K562 (cell line): ENCODE measurements at regions not wholly inside any gene's neighbourhood (a gene's known extent, or its start where the extent isn't known, plus 50 kb on each side); places are given as distances from the start of the nearest gene placed in this dataset.
"Not testable (repeated sequence)": the region's sequence is repeated elsewhere in the genome, so short reads cannot be mapped to it uniquely, and the experiment has no call there.

Experiments used
- ATAC-seq: fragments of 200-7000 bp; cut with Tn5 transposase; 3 replicates; pipeline ENCODE4 v1.9.1; 2020; ENCODE audit warnings: moderate library complexity
- BruUV-seq: library from RNA; stranded (reverse); fragments of 400-500 nt; replicated peaks from 2 replicates; lab custom pipeline; 2021; lab: Mats Ljungman, UMichigan
- CTCF ChIA-PET: fragments of 300-600 bp; formaldehyde crosslinking; extraction: SDS; loops from one replicate; lab custom pipeline; 2021; ENCODE audit warnings: low intra/inter-chr PET ratio; lab: Yijun Ruan, JAX
- POLR2A ChIA-PET: fragments of 300-600, 350-650 bp; sonication (Branson Sonifier 250); formaldehyde crosslinking; extraction: SDS; loops from one replicate; lab custom pipeline; 2021; ENCODE audit warnings: antibody characterized with exemption, inconsistent platforms; lab: Yijun Ruan, JAX
- DNase-seq, 4 experiments: peaks; one replicate each; pipeline versions ENCODE4 v3.0.0 to v3.0.0-alpha.2; 2011 to 2018; ENCODE audit warnings: low spot score in 3 of 4, mixed read lengths in 3 of 4; ENCODE audit errors: extremely low read depth in 1 of 4
- FAIRE-seq: peaks from 2 replicates; lab custom pipeline; 2011; peaks lifted over from hg19 to GRCh38; lab: Jason Lieb, UNC
- H2AFZ ChIP-seq: 2 replicates; pipeline ENCODE4 v1.6.0; 2011; ENCODE audit warnings: low read depth, low read length, control low read depth, inconsistent platforms
- H3K27ac ChIP-seq: fragments of 200-600 bp; 3 replicates; pipeline ENCODE4 v1.8.0; 2011; ENCODE audit warnings: low read depth, mild to moderate bottlenecking, control low read depth, inconsistent platforms, low read length, moderate library complexity, mixed read lengths; ENCODE audit errors: extremely low read depth
- H3K27me3 ChIP-seq, 2 experiments: fragments of 300-600 bp in 1 of 2; 2 replicates in 1 of 2; 3 replicates in 1 of 2; pipeline versions ENCODE4 v1.6.0 to v1.8.0; 2011; ENCODE audit warnings: inconsistent platforms in 2 of 2, low read length in 2 of 2, mild to moderate bottlenecking in 1 of 2, mixed read lengths in 1 of 2, moderate library complexity in 1 of 2; ENCODE audit not compliant: control insufficient read depth in 2 of 2, insufficient read depth in 2 of 2
- H3K36me3 ChIP-seq: fragments of 300-600 bp; 3 replicates; pipeline ENCODE4 v1.8.0; 2011; ENCODE audit warnings: mild to moderate bottlenecking, low read length, inconsistent platforms; ENCODE audit not compliant: control insufficient read depth, insufficient read depth
- H3K4me1 ChIP-seq, 2 experiments: fragments of 200-600 bp in 1 of 2; replicated peaks in 1 of 2; 2 replicates in 1 of 2; 3 replicates in 1 of 2; pipeline versions ENCODE4 v1.5.1 to v1.8.0; 2011; ENCODE audit warnings: inconsistent platforms in 2 of 2, low read length in 2 of 2, mild to moderate bottlenecking in 1 of 2, mixed read lengths in 1 of 2, moderate library complexity in 1 of 2; ENCODE audit not compliant: control insufficient read depth in 2 of 2, insufficient read depth in 2 of 2
- H3K4me2 ChIP-seq: 2 replicates; pipeline ENCODE4 v1.6.1; 2011; ENCODE audit warnings: low read length, control low read depth, inconsistent platforms, mixed read lengths; ENCODE audit not compliant: insufficient read depth
- H3K4me3 ChIP-seq: fragments of 200-600 bp; sonication (generic), shearing (Covaris generic); 2 replicates; pipeline ENCODE4 v1.5.1; 2016; ENCODE audit warnings: control low read depth, inconsistent platforms
- H3K79me2 ChIP-seq: fragments of 200-600 bp; 3 replicates; pipeline ENCODE4 v1.8.0; 2011; ENCODE audit warnings: low read length, inconsistent platforms; ENCODE audit not compliant: control insufficient read depth, insufficient read depth
- H3K9ac ChIP-seq, 2 experiments: 2 replicates each; pipeline versions ENCODE4 v1.6.0 to v1.6.1; 2011; ENCODE audit warnings: low read depth in 2 of 2, low read length in 2 of 2, control low read depth in 1 of 2, inconsistent platforms in 1 of 2, mild to moderate bottlenecking in 1 of 2, mixed read lengths in 1 of 2; ENCODE audit not compliant: insufficient read depth in 1 of 2
- H3K9me1 ChIP-seq: one replicate; pipeline ENCODE4 v1.6.0; 2011; ENCODE audit warnings: inconsistent platforms, mild to moderate bottlenecking, low read length, moderate library complexity; ENCODE audit not compliant: control insufficient read depth, insufficient read depth
- H3K9me3 ChIP-seq: replicated peaks from 2 replicates; pipeline ENCODE4 v1.5.1; 2011; ENCODE audit warnings: low read depth, low read length, inconsistent platforms; ENCODE audit not compliant: control insufficient read depth, insufficient read depth
- H4K20me1 ChIP-seq: replicated peaks from 2 replicates; pipeline ENCODE4 v1.6.1; 2011; ENCODE audit warnings: low read length, inconsistent platforms, mixed read lengths; ENCODE audit not compliant: control insufficient read depth, insufficient read depth
- MAFF ChIP-seq: IDR thresholded peaks from 2 replicates; pipeline ENCODE4 v1.6.1; 2012; ENCODE audit warnings: low read length, improper control_type of control experiment
- MAFG ChIP-seq: fragments of 450-650 bp; conservative IDR thresholded peaks from 2 replicates; pipeline ENCODE4 v1.6.1; 2016; ENCODE audit warnings: missing genetic modification characterization, missing compliant biosample characterization
- MAFK ChIP-seq: IDR thresholded peaks from 2 replicates; pipeline ENCODE4 v1.6.1; 2011; ENCODE audit warnings: low read length, improper control_type of control experiment
- SIRT6 ChIP-seq: IDR thresholded peaks from one replicate; pipeline ENCODE4 v1.6.1; 2012; ENCODE audit warnings: low read depth, mild to moderate bottlenecking, control low read depth, inconsistent platforms, low read length, moderate library complexity
- ZNF316 ChIP-seq: fragments of 450-650 bp; IDR thresholded peaks from 2 replicates; pipeline ENCODE4 v1.6.1; 2016
- ZNF561 ChIP-seq: fragments of 450-650 bp; formaldehyde crosslinking; conservative IDR thresholded peaks from 2 replicates; pipeline ENCODE4 v1.4.0; 2020; ENCODE audit warnings: mild to moderate bottlenecking, moderate library complexity
- ZNF589 ChIP-seq: fragments of 200-800 bp; sonication (Bioruptor generic); IDR thresholded peaks from 2 replicates; pipeline ENCODE4 v1.6.1; 2016; ENCODE audit warnings: low read depth, missing genetic modification characterization, missing compliant biosample characterization
- WGBS: fragments of 100-300 bp; shearing (Covaris generic); methylation state at CpG from one replicate; pipeline ENCODE4 v1.1.6; 2016; ENCODE audit warnings: low coverage, mixed read lengths; ENCODE audit not compliant: insufficient coverage; ENCODE audit errors: missing lambda C conversion rate; 5-methylcytosine and 5-hydroxymethylcytosine counted together
- in situ Hi-C: fragments of 300-500 bp; cut with MboI; formaldehyde crosslinking; loops from 4 replicates; pipeline ENCODE4 v1.15.0; 2018; ENCODE audit warnings: inconsistent platforms, mixed read lengths
- intact Hi-C: fragments of 100-400 bp; cut with micrococcal nuclease; formaldehyde crosslinking; loops from 2 replicates; pipeline ENCODE4 v1.14.2; 2022

- no peak for TF ChIP-seq SIRT6
- TF ChIP-seq ZNF561 (CRISPR knock-in tag): no peak
- TF ChIP-seq ZNF589 (CRISPR knock-in tag): no peak
These were observed 426.7 kb upstream of the FRG2C start (continued) for GRCh38 chr3:75237477-75237876.

- H3K36me3 ChIP-seq, H3K9me1 ChIP-seq, H3K9me3 ChIP-seq, intact Hi-C loops, in situ Hi-C loops, BruUV-seq, H3K27ac ChIP-seq, H3K9ac ChIP-seq, H3K4me2 ChIP-seq, H3K4me1 ChIP-seq, POLR2A ChIA-PET, H4K20me1 ChIP-seq, H2AFZ ChIP-seq, FAIRE-seq, DNase-seq, H3K79me2 ChIP-seq, ATAC-seq, CTCF ChIA-PET, H3K27me3 ChIP-seq, H3K4me3 ChIP-seq: not testable (repeated sequence)
- WGBS: 0% methylated on average over 3 of the region's 5 CpGs
- peak; percentile 38; the same call in 1 of the 2 replicates for TF ChIP-seq MAFF
- peak; percentile 25; the same call in 1 of the 2 replicates for TF ChIP-seq MAFG (tag)
- TF ChIP-seq MAFK: peak; percentile 29; the same call in 1 of the 2 replicates
- peak; percentile 30; the same call in 1 of the 2 replicates for TF ChIP-seq ZNF316
These were observed 422.7 kb upstream of the FRG2C start for GRCh38 chr3:75241226-75241962.
